ENCODE measurements at regions not wholly inside any gene's neighbourhood (a gene's known extent, or its start where the extent isn't known, plus 50 kb on each side); places are given as distances from the start of the nearest gene placed in this dataset.
"Not testable (repeated sequence)": the region's sequence is repeated elsewhere in the genome, so short reads cannot be mapped to it uniquely, and the experiment has no call there.

- DNase-seq, result no peak
Measured at GRCh38 chr4:131192318-131192717, 1956.8 kb upstream of the PCDH10 start.

DNA sequence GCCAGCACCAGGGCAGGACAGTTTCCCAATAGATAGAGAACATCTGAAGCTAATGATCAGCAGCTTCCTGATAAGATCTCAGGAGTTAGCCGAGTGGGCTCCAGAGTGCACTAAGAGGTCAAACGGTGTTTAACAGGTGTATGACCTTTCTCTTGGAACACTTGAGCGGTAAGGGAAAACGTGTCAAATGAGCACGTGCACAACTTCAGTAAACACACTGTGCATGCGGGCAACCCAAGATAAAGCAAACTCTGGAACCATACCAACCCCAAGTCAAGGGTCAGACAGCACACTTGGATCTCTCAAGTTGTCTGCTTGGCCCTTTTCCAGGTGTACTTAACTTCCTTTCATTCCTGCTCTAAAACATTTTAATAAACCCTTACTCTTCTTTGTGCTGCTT lies 1941.5 kb upstream of the PCDH10 start:
- no peak for DNase-seq

DNA sequence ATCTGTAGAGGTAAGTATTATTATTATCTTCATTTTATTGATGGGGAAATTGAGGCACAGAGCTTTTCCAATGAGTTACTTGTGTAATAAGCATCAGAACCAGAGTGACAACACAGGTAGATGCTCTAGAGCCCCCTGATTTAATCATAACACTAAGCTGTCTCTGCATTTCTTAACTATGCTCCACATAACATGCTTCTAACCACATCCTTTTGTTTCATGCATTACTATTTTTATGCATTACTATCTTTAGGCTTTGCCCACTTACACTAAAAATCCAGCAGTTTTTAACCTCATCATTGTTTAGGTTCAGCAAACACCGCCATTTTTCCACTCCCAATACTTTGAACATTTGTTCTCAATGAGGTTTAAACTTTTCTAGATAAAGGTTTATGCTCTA lies 1900.8 kb upstream of the PCDH10 start:
- DNase-seq, result no peak

- DNase-seq, result no peak
Measured at GRCh38 chr4:131251321-131251720, 1897.8 kb upstream of the PCDH10 start.

DNA sequence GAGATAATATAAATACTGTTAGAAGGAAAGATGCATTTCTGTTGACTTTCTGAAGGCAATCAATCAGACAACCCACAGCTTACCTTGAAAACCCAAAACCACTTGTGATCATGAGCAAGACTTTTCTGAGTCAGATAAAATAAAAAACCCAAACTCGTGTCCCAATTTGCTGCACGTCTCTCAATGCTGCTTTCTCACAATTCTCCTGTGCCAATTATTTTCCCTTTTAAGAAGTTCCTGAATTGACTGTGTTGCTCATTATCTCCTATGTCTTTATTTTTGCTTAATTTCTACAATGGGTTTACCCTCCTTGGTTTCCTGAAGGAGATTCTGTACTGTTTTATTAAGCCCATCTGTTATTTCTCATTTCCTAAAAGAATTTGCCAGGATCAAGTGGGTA lies 1891.9 kb upstream of the PCDH10 start:
- no peak for DNase-seq

- DNase-seq, result no peak
Measured at GRCh38 chr4:131258361-131258760, 1890.7 kb upstream of the PCDH10 start.

- DNase-seq, result no peak
Measured at GRCh38 chr4:131288441-131288840, 1860.7 kb upstream of the PCDH10 start.

- DNase-seq, result no peak
Measured at GRCh38 chr4:131296192-131296591, 1852.9 kb upstream of the PCDH10 start.

DNA sequence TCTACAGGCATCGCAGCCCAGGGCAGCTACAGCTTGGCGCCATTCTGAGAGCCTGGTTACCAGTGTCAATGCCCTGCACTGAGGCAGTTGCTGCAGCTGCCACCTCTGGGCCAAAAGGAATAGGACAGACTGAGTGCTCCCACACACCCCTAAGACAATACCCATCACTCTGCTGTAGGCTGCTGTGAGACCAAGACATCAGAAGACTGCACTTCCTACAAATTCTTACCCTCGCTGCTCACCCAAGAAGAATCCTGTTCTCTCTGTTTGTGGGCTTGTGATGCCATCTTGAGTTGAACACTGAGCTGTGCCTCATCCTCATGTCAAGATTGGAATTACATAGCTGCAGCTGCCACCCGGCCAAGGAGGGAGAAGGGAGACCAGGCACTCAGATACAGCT lies 1847.0 kb upstream of the PCDH10 start:
- no peak for DNase-seq

GRCh38 chr4:131304686-131305085 lies 1844.4 kb upstream of the PCDH10 start:
- no peak for DNase-seq

DNA sequence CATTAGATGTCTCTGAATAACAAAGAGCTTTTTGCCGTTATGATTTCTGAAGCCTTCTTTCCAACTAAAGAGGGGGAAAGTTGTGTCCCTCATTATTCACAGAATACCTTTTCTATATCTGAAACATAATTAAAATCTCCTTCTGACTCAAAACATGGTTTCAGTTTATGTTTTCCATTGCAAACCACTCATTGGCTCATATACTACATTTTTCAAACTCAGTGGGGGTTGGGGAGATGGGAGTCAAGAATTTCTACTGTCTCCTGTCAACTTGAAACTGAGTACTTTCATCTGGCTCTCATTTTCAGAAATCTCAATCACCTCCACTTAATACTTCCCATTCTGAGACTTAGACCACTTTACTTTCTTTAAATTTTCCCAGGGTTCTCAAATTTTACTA lies 1839.5 kb upstream of the PCDH10 start:
- DNase-seq, result no peak

DNA sequence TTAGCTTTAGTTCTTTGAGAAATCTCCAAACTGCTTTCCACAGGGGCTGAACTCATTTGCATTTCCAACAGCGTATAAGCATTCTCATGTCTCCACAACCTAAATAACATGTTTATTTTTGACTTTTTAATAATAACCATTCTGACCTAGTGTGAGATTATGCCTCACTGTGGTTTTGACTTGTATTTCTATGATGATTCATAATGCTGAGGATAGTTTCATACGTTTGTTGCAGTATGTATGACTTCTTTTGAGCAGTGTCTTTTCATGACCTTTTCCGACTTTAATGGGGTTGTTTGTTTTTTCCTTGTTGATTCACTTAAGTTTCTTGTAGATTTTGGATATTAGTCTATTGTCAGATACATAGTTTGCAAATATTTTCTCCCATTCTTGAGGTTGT lies 1833.0 kb upstream of the PCDH10 start:
- DNase-seq, result no peak

GRCh38 chr4:131337936-131338335 lies 1811.2 kb upstream of the PCDH10 start:
- no peak for DNase-seq

- no peak for DNase-seq
Measured at GRCh38 chr4:131339137-131339536, 1810.0 kb upstream of the PCDH10 start.

- DNase-seq, result no peak
Measured at GRCh38 chr4:131344761-131345160, 1804.3 kb upstream of the PCDH10 start.

DNA sequence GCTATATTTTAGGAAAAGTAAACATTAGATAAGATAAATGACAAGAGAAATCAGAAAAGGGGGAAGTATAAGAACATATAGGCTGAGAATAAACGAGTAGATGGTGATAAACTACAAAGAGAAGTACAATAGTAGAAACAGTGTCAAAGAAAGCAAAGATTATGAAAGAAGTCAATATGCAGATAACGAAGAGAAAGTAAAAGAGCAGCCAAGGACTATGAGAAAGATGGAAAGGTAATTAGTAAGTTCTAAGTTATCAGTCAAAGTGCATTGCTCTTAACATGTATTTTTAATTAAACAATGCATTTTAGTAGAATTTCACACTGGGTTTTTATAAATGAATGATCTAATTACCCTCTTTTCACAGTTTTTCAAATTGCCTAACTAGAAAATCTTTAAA lies 1801.3 kb upstream of the PCDH10 start:
- no peak for DNase-seq

- no peak for DNase-seq
Measured at GRCh38 chr4:131348263-131348662, 1800.8 kb upstream of the PCDH10 start.

- DNase-seq, result not testable (repeated sequence)
Measured at GRCh38 chr4:131352371-131352770, 1796.7 kb upstream of the PCDH10 start.

DNA sequence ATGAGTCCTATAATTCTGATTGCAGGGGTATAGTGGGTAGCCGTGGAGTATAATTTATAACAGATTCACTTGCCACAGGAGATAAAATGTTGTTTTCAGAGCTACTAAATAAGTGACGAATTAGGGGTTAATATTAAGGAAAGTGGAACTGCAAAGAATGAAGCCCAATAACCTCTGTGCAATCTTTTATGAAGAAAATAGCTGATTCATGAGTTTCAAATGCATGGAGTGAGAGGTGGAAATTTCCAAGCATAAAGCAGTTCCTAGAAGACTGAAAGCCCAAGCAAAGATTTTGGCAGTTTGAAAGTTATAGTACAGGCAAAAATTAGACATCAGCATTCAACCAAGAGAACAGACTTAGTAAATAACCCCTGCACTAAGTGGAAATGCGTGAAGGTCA lies 1782.4 kb upstream of the PCDH10 start:
- DNase-seq, result no peak

GRCh38 chr4:131367441-131367840 lies 1781.7 kb upstream of the PCDH10 start:
- no peak for DNase-seq

GRCh38 chr4:131370846-131371245 lies 1778.2 kb upstream of the PCDH10 start:
- no peak for DNase-seq

- DNase-seq, result no peak
Measured at GRCh38 chr4:131381055-131381454, 1768.0 kb upstream of the PCDH10 start.

DNA sequence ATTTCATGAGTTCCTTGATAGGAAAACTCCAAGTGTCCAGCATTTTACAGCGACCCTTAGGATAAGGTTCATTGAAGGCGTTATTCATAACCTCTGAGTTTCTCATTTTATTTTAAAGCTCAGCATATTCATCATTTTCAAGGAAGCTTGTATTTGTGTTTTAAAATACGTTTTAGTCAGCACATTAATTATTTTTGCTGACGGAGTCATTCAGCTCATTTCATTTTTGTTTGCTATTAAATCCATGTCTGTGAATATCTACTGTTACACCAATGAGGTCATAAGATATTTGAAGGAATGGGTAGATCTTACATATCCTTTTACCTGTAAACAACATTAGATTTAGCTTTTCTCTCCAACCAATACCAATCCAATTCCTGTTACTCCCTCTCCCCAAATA lies 1766.3 kb upstream of the PCDH10 start:
- no peak for DNase-seq

GRCh38 chr4:131388277-131388676 lies 1760.8 kb upstream of the PCDH10 start:
- no peak for DNase-seq

DNA sequence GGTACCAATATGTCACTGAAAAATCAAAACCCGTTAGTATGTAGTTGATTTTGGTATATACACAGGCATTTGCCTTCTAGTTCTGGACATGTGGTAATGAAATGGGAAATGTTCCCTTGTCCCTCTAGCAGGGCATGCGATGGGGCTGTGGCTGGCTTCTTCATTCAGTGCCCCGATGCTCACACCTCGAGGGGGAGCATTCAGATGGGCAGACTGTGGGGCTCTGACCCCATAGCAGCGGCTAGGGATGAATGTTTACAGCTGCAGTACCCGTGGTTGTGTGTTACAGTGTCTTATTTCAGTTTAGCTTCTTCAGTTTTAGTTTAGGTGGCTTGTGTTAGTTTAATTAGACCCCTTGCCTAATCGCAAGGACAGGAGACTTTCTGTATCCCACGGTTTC lies 1741.0 kb upstream of the PCDH10 start:
- DNase-seq, result no peak

DNA sequence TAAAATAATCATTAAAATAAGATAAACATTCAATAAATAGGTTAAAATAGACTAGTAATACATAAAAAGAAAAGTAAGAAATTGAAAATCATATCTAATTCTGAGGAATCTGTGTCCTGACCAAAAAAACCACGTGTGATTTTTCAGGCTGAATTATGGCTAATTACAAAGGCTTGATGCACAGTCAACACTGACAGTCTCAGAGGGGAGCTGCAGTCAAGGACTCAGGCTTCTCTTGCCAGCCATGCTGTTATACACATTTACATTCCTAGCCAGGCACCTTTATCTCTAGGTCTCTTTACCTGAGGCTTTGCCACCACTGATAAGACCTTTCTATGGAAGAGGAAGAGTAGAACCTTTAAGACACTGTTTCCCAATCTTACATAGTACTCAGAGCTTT lies 1737.7 kb upstream of the PCDH10 start:
- no peak for DNase-seq
